NCI-H774 (cell line): ENCODE measurements at regions not wholly inside any gene's neighbourhood (a gene's known extent, or its start where the extent isn't known, plus 50 kb on each side); places are given as distances from the start of the nearest gene placed in this dataset.
"Not testable (repeated sequence)": the region's sequence is repeated elsewhere in the genome, so short reads cannot be mapped to it uniquely, and the experiment has no call there.

Source experiments
- DNase-seq: peaks from one replicate; lab custom pipeline; 2025; lab: John Stamatoyannopoulos, UW

DNA sequence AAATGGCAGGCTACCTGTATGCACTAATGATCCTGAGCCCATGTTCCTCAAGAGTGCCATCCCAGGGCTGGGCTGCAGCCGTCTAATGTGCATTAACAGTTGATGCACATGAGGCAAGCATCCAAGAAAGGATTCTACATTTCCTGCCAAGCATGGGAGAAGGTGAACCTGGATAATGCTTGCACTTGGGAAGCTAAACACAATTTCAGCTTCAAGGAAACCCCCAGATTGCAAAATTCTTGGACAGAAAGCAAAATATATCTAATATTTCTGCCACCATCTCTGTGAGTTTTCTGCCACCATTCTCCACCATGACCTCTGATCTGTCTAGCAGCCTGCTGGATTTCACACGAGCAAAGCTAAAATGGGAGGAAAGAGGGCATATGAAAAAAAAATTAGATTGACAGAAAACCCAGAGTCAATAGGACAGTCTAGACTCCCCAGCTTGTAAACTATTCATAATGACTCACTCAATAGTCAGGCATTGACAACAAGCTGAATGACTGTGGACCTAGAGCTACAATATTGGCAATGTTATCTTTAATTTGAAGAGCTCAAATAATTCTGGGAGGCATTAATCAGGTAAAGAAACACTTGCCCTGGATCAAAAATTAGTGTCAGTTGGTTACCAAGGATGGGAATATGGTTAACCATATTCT lies 91.9 kb upstream of the BCL2L14 start:
- no peak for DNase-seq

DNA sequence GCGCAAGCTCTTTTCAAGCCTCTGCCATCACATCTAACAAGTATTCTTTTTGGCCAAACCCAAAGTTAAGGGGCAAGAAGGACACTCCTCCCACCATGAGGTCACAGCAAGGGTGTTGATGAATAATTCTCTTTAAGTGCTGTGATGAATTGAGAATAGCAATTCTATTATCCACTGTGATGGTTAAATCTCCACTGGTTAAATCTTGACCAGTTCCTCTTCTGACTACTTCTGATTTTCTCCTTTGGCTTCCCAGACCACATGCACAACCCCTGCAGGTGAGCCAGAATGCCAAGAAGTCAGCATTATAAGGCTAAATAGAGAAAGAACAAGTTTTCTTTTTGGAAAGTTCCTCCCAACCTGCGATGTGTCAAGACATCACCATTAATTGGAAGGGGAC lies 90.6 kb upstream of the BCL2L14 start:
- DNase-seq, result no peak

GRCh38 chr12:11981121-11981733 lies 89.5 kb upstream of the BCL2L14 start:
- no peak for DNase-seq

GRCh38 chr12:11984417-11984816 lies 86.3 kb upstream of the BCL2L14 start:
- no peak for DNase-seq

- DNase-seq, result no peak
These were observed 84.6 kb upstream of the BCL2L14 start for GRCh38 chr12:11986165-11986564.

DNA sequence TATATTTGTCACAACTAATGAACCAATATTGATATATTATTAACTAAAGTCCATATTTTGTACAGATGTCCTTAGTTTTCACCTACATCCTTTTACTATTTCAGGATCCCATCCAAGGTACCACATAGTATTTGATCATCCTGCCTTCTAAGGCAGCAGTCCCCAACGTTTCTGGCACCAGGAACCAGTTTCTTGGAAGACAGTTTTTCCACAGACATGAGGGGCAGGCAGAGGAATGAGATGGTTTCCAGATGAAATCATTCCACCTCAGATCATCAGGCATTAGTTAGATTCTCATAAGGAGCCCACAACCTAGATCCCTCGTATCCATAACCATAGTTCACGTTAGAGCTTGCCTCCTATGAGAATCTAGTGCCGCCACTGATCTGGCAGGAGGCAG lies 82.8 kb upstream of the BCL2L14 start:
- no peak for DNase-seq

GRCh38 chr12:11991604-11992003 lies 79.1 kb upstream of the BCL2L14 start:
- DNase-seq, result no peak

DNA sequence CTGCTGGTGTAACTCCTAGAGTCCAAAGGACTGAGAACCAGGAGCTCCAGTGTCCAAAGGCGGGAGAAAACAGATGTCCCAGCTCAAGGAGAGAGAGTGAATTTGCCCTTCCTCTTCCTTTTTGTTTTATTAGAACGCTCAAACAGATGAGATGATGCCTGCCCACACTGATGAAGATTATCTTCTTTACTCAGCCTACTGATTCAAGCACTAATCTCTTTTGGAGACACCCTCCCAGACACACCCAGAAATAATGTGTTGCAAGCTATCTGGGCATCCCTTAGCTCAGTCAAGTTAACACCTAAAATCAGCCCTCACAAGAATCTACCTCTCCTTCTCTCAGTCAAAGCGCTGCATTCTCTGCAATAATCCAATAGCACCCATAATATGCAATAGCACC lies 78.2 kb upstream of the BCL2L14 start:
- no peak for DNase-seq

DNA sequence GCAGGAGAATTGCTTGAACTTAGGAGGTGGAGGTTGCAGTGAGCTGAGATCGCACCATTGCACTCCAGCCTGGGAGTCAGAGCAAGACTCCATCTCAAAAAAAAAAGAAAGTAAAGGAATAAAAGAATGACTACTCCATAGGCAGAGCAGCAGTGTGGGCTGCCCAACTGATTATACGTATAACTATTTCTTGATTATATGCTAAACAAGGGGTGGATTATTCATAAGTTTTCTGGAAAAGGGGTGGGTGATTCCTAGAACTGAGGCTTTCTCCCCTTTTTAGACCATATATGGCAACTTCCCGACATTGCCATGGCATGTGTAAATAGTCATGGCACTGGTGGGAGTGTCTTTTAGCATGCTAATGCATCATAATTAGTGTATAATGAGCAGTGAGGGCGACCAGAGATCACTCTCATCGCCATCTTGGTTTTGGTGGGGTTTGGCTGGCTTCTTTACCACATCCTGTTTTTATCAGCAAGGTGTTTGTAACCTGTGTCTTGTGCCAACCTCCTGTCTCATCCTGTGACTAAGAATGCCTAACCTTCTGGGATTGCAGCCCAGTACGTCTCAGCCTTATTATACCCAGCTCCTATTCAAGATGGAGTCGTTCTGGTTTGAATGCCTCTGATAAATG lies 72.3 kb upstream of the BCL2L14 start:
- not testable (repeated sequence) for DNase-seq

DNA sequence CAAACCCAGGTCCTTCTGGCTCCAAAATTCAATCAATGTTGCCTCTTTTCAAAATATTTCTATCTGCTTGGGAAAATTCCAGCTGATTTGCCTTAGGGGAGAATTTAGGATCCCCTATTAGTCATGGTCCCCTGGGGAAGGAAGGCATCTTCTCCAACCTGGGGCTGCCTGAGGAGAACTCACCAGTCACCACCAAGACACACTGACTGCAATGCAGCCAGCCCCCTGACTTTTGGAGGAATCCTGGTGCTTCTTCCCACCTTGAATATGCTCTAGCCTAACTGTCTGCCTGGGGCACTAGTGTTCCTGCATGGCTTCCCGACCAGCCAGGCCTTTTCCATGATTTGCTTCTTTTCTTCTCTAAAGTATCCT lies 71.8 kb upstream of the BCL2L14 start:
- DNase-seq, result no peak

- no peak for DNase-seq
These were observed 67.1 kb upstream of the BCL2L14 start for GRCh38 chr12:12003609-12004008.

GRCh38 chr12:12004524-12004923 lies 66.2 kb upstream of the BCL2L14 start:
- DNase-seq, result no peak

GRCh38 chr12:12007001-12007712 lies 63.6 kb upstream of the BCL2L14 start:
- no peak for DNase-seq

DNA sequence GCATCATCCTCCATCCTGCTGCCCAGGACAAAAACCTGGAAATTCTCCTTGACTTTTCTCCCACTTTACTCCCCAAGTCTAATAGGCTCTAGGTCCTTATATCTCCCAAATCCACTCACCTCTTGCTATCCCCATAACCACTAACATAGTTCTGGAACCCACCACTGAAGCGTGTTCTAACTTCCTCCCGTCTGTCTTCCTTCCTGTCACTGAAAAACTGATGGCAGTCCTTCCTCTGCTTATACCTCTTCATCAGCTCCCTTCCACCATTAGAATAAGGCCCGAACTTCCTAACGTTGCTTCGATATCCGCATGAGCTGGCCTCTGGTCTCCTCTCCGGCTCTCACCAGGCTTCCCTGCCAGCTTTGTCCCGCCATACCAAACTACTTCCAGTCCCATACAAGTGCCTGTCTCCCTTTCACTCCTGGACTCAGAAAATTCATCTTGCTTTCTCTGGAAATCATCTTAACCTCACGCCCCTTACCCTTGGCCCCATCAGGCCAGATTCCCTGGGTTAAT lies 63.0 kb upstream of the BCL2L14 start:
- no peak for DNase-seq

DNA sequence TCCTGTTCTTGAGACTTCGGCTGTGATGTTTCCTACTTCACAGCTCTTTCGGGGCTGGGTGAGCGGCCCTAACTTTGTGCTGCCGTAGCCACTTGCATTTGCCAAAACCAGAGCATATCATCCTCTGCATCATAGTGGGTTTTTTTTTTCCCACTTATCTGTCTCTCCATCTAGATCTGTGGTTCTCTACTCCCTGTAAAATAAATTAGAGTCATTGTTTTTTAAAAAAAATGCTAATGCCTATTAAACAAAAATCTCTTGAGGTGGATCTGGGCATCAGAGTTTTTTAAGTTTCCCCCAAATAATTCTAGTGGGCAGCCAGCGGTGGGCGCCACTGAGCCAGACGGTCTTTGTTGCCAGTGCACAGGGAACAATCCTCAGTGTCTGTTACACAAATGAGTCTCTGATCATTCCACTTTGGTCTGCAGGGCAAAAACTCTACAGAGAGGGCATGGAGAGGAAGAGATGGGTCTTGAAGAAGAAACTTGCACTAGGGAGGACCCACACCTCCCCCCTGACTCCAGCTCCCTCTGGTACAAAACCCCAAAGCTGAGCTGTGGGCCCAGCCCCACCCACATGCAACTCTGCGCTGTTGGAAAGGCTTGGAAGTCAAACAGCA lies 62.4 kb upstream of the BCL2L14 start:
- no peak for DNase-seq

GRCh38 chr12:12008931-12009611 lies 61.7 kb upstream of the BCL2L14 start:
- no peak for DNase-seq

DNA sequence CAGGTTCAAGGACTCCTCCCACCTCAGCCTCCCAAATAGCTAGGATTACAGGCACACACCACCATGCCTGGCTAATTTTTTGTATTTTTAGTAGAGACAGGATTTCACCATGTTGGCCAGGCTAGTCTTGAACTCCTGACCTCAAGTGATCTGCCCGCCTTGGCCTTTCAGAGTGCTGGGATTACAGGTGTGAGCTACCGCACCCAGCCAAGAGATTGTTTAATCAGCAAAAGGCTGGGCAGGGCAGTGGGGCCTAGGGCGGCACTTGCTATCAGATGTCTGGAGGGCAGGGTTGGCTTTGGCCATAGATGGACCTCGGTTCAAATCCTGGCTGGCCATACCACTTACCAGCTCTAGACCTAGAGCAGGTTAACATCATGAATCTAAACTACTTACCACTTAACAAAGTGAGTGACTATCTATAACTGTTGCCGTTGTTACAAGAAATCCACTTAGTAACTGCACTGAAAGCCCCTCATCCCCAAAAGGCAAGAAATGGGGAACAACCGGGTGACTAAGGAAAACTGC lies 60.9 kb upstream of the BCL2L14 start:
- not testable (repeated sequence) for DNase-seq

DNA sequence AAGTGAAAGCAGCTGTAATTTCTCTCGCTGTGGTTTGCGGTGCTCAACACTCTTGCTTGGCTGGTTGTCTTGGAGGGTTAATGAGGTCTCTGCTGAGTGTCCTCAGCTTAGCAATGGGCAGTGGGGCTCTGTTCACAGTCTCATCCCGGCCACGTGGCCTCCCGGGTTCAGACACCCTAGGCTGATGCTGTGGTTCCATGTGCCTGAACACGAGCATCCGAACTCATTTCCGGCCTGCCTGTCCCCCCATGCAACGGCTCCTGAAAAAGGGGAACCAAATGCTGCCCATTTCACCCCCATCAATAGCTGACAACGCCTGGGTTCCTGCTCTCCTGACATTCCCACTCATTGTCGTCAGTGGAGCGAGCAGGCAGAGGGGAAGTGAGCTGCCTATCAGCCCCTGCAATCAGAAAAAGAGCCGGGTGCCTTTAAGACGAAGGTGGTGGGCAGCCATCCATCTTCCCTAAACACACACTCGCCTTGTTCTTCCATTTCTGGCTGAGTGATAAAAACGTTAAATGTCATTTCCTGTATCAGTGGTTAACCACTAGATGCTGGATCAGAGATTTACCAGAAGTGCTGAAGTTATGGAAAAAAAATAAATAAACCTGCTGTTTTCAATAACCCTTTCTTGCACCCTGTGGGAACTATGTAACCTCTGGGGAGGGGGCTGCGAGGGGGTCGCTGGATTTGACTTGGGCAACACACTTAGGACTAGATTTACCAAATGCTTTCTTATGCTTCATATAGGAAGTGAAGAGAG lies 60.3 kb upstream of the BCL2L14 start:
- no peak for DNase-seq

DNA sequence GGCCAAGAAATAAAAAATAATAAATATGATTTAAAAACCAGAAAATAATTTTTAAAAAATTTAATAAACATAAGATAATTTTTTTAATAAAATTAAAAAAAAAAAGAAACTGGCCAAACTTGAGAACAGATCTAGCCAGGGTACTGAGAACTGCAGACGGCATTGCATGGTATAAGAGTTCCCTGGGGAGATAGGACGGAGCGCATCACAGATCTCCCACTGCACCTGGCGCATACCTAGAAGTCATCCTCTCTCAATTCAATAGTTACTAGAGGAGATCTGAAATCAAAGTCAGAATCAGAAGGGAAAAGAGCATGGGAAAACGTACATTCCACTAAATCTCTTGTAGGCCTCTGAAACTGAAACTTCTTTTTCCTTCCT lies 58.9 kb upstream of the BCL2L14 start:
- no peak for DNase-seq

DNA sequence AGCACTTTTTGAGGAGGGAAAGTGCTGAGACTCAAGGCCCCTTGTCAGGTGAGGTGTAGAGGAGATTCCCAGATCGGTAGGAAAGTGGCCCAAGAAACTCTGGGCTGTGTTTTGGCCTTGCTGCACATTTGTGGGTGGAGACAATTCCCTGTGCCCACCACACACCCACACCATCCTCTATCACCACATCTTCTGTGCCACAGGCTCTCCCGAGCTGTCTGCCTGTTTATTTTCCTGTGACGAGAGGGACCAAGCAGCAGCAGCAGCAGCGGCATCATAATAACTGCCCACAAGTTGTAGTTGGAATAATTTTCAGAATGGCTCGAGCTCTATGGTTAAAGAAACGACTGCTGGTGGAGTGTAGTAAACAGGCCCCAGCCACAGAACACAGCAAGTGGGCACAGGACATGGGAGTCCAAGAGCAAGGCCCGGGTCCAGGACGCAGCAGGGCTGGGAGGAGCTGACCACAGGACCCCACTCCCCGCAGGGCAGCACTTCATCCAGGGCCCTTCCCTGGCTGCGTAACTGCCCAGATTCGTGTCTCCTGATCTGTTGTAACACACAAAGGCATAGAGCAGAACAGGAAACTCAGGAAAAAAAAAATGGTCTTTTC lies 55.6 kb upstream of the BCL2L14 start:
- no peak for DNase-seq
